Karpas-422 (cell line): ENCODE measurements at regions not wholly inside any gene's neighbourhood (a gene's known extent, or its start where the extent isn't known, plus 50 kb on each side); places are given as distances from the start of the nearest gene placed in this dataset.

Experiments
- DNase-seq: peaks from one replicate; pipeline ENCODE4 v3.0.0-alpha.2; 2015
- H2AFZ ChIP-seq: fragments of 200-600 bp; sonication (generic); 2 replicates; pipeline ENCODE4 v1.6.1; 2014; ENCODE audit warnings: antibody characterized with exemption, low read length, mixed read lengths
- H3K27ac ChIP-seq: fragments of 200-600 bp; sonication (generic); 2 replicates; pipeline ENCODE4 v1.5.1; 2014; ENCODE audit warnings: mild to moderate bottlenecking, low read length, moderate library complexity
- H3K27me3 ChIP-seq: fragments of 200-600 bp; sonication (generic); 2 replicates; pipeline ENCODE4 v1.6.1; 2014; ENCODE audit warnings: low read length, mixed read lengths
- H3K36me3 ChIP-seq: fragments of 200-600 bp; sonication (generic); 2 replicates; pipeline ENCODE4 v1.6.1; 2014; ENCODE audit warnings: low read length, mixed read lengths; ENCODE audit not compliant: insufficient read depth
- H3K4me1 ChIP-seq: fragments of 200-600 bp; sonication (generic); 2 replicates; pipeline ENCODE4 v1.6.1; 2014; ENCODE audit warnings: mild to moderate bottlenecking, low read length, mixed read lengths
- H3K4me2 ChIP-seq: fragments of 200-600 bp; sonication (generic); 2 replicates; pipeline ENCODE4 v1.6.1; 2014; ENCODE audit warnings: low read length, low read depth, mild to moderate bottlenecking; ENCODE audit not compliant: poor library complexity, severe bottlenecking
- H3K4me3 ChIP-seq: fragments of 200-600 bp; sonication (generic); 2 replicates; pipeline ENCODE4 v1.5.1; 2014; ENCODE audit warnings: mild to moderate bottlenecking, antibody characterized with exemption, low read length, mixed read lengths
- H3K79me2 ChIP-seq: fragments of 200-600 bp; sonication (generic); 2 replicates; pipeline ENCODE4 v1.6.1; 2014; ENCODE audit warnings: mild to moderate bottlenecking, low read length, mixed read lengths
- H3K9ac ChIP-seq: fragments of 200-600 bp; sonication (generic); 2 replicates; pipeline ENCODE4 v1.6.0; 2014; ENCODE audit warnings: low read length
- H3K9me2 ChIP-seq: fragments of 200-600 bp; sonication (generic), shearing (Covaris generic); replicated peaks from 2 replicates; pipeline ENCODE4 v1.6.0; 2014; ENCODE audit warnings: mild to moderate bottlenecking, low read length, moderate library complexity; ENCODE audit not compliant: insufficient read depth
- H3K9me3 ChIP-seq: fragments of 300-700, 200-600 bp; sonication (generic); 2 replicates; pipeline ENCODE4 v1.6.1; 2014; ENCODE audit warnings: low read length, mixed read lengths
- H4K20me1 ChIP-seq: fragments of 200-600 bp; sonication (generic); 2 replicates; pipeline ENCODE4 v1.6.1; 2014; ENCODE audit warnings: mild to moderate bottlenecking, antibody characterized with exemption, low read length, low read depth; ENCODE audit not compliant: insufficient read depth

- Histone ChIP-seq H3K9me3 (no peaks in the 10 kb centered on the region), H3K4me2 (no peak overlapping the region), H4K20me1 (no peaks in the 10 kb centered on the region), H3K9me2 (no peaks in the 10 kb centered on the region), H2AFZ (no peak overlapping the region), H3K9ac (no peak overlapping the region), H3K4me3 (no peak overlapping the region), H3K27ac (no peak overlapping the region), H3K36me3 (no peaks in the 10 kb centered on the region), H3K4me1 (no peaks in the 10 kb centered on the region), H3K27me3 (no peaks in the 10 kb centered on the region), H3K79me2 (no peaks in the 10 kb centered on the region)
- no peak for DNase-seq
Measured at GRCh38 chr7:69342154-69342884, 256.0 kb upstream of the AUTS2 start.

GRCh38 chr7:69349291-69349690 lies 249.0 kb upstream of the AUTS2 start:
- no peak for DNase-seq
- H3K4me1 ChIP-seq: peaks cover 23% of the 10 kb centered on the region
- no peaks in the 10 kb centered on the region for H3K9me2 ChIP-seq
- H3K9ac ChIP-seq: no peak overlapping the region
- H3K36me3 ChIP-seq: no peaks in the 10 kb centered on the region
- no peaks in the 10 kb centered on the region for H3K79me2 ChIP-seq
- H4K20me1 ChIP-seq: no peaks in the 10 kb centered on the region
- H3K27me3 ChIP-seq: no peaks in the 10 kb centered on the region
- H3K4me2 ChIP-seq: no peak overlapping the region
- H2AFZ ChIP-seq: no peak overlapping the region
- no peak overlapping the region for H3K4me3 ChIP-seq
- no peak overlapping the region for H3K27ac ChIP-seq
- no peaks in the 10 kb centered on the region for H3K9me3 ChIP-seq

- Histone ChIP-seq H3K27me3 (no peaks in the 10 kb centered on the region), H3K9ac (no peak overlapping the region), H3K79me2 (no peaks in the 10 kb centered on the region), H3K9me2 (no peaks in the 10 kb centered on the region), H3K9me3 (no peaks in the 10 kb centered on the region), H3K4me2 (no peak overlapping the region), H3K36me3 (no peaks in the 10 kb centered on the region), H3K27ac (no peak overlapping the region), H2AFZ (no peak overlapping the region), H3K4me1 (peaks cover 14% of the 10 kb centered on the region), H3K4me3 (no peak overlapping the region), H4K20me1 (no peaks in the 10 kb centered on the region)
- no peak for DNase-seq
Measured at GRCh38 chr7:69358163-69358821, 240.0 kb upstream of the AUTS2 start.

GRCh38 chr7:69359003-69359700 lies 239.1 kb upstream of the AUTS2 start:
- peaks cover 10% of the 10 kb centered on the region for H3K4me1 ChIP-seq
- H3K4me2 ChIP-seq: no peak overlapping the region
- H3K36me3 ChIP-seq: no peaks in the 10 kb centered on the region
- H3K27me3 ChIP-seq: no peaks in the 10 kb centered on the region
- no peaks in the 10 kb centered on the region for H3K9me3 ChIP-seq
- H3K27ac ChIP-seq: no peak overlapping the region
- H3K4me3 ChIP-seq: no peak overlapping the region
- H3K9me2 ChIP-seq: no peaks in the 10 kb centered on the region
- no peaks in the 10 kb centered on the region for H3K79me2 ChIP-seq
- H3K9ac ChIP-seq: no peak overlapping the region
- H4K20me1 ChIP-seq: no peaks in the 10 kb centered on the region
- 0 out of 2 replicates have a peak overlapping the region, but pooled peaks have one; percentile 43 for H2AFZ ChIP-seq
- no peak for DNase-seq

- no peaks in the 10 kb centered on the region for H3K36me3 ChIP-seq
- H3K9me2 ChIP-seq: no peaks in the 10 kb centered on the region
- peak overlapping the region; percentile 8; the same call in 1 of the 2 replicates for H2AFZ ChIP-seq
- no peaks in the 10 kb centered on the region for H3K27me3 ChIP-seq
- no peaks in the 10 kb centered on the region for H3K79me2 ChIP-seq
- no peak for DNase-seq
- no peak overlapping the region for H3K4me3 ChIP-seq
- H3K9me3 ChIP-seq: no peaks in the 10 kb centered on the region
- H3K4me1 ChIP-seq: peaks cover 24% of the 10 kb centered on the region
- no peak overlapping the region for H3K27ac ChIP-seq
- no peak overlapping the region for H3K9ac ChIP-seq
- H3K4me2 ChIP-seq: no peak overlapping the region
- H4K20me1 ChIP-seq: no peaks in the 10 kb centered on the region
Measured at GRCh38 chr7:69360913-69361312, 237.4 kb upstream of the AUTS2 start.

- Histone ChIP-seq H3K9ac (no peak overlapping the region), H4K20me1 (no peaks in the 10 kb centered on the region), H3K4me2 (no peak overlapping the region), H3K4me3 (no peak overlapping the region), H3K27me3 (no peaks in the 10 kb centered on the region), H3K4me1 (peaks cover 24% of the 10 kb centered on the region), H3K9me2 (no peaks in the 10 kb centered on the region), H3K79me2 (no peaks in the 10 kb centered on the region), H3K9me3 (no peaks in the 10 kb centered on the region), H2AFZ (no peak overlapping the region), H3K27ac (no peak overlapping the region), H3K36me3 (no peaks in the 10 kb centered on the region)
- no peak for DNase-seq
Measured at GRCh38 chr7:69363136-69363535, 235.1 kb upstream of the AUTS2 start.

GRCh38 chr7:69364813-69365643 lies 233.2 kb upstream of the AUTS2 start:
- Histone ChIP-seq H3K9ac (no peak overlapping the region), H2AFZ (no peak overlapping the region), H3K4me3 (peak overlapping the region; percentile 21; the same call in 1 of the 2 replicates), H3K9me3 (no peaks in the 10 kb centered on the region), H3K9me2 (no peaks in the 10 kb centered on the region), H3K4me2 (peak overlapping the region; percentile 55), H3K27ac (no peak overlapping the region), H3K4me1 (peaks cover 14% of the 10 kb centered on the region), H4K20me1 (no peaks in the 10 kb centered on the region), H3K79me2 (no peaks in the 10 kb centered on the region), H3K27me3 (no peaks in the 10 kb centered on the region), H3K36me3 (no peaks in the 10 kb centered on the region)
- DNase-seq: peak; percentile 74
